Testis (tissue), 2 donors: ENCODE measurements at regions not wholly inside any gene's neighbourhood (a gene's known extent, or its start where the extent isn't known, plus 50 kb on each side); places are given as distances from the start of the nearest gene placed in this dataset.

Experiments used
- POLR2A ChIP-seq: fragments of 450-650 bp; IDR thresholded peaks from one replicate; pipeline ENCODE4 v1.6.1; 2017; ENCODE audit warnings: antibody characterized with exemption, mild to moderate bottlenecking, moderate library complexity
- TF ChIP-seq, protein P1 (sequence below), 3 experiments: fragments of 450-650 bp in 2 of 3; fragments of 200-600 bp in 1 of 3; sonication (generic) in 1 of 3; IDR thresholded peaks; one replicate each; pipeline ENCODE4 v1.5.1; 2016 to 2019; ENCODE audit warnings: antibody characterized with exemption in 3 of 3, mild to moderate bottlenecking in 2 of 3, moderate library complexity in 1 of 3

DNA sequence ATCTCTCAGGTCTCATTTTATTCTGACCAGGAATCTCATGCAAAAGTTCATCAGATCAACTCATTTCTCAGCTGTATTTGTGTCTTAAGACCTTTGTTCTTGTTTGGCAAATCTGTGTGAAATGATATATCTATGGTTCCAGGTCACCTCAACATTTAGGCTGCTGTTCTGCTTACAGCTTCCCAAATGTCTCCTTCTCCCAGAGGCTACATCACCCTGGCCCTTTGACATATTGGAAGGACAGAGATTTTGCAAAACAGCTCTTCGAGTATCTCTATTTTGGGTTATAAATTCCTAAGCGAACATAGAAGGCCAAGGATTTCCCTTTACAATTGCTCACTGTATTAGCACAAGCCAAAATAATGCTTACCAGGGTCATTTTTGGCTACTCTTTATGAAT, 57.5 kb upstream of the GIMD1 start:
- TF ChIP-seq POLR2A = no peak
- TF ChIP-seq, protein P1, sequence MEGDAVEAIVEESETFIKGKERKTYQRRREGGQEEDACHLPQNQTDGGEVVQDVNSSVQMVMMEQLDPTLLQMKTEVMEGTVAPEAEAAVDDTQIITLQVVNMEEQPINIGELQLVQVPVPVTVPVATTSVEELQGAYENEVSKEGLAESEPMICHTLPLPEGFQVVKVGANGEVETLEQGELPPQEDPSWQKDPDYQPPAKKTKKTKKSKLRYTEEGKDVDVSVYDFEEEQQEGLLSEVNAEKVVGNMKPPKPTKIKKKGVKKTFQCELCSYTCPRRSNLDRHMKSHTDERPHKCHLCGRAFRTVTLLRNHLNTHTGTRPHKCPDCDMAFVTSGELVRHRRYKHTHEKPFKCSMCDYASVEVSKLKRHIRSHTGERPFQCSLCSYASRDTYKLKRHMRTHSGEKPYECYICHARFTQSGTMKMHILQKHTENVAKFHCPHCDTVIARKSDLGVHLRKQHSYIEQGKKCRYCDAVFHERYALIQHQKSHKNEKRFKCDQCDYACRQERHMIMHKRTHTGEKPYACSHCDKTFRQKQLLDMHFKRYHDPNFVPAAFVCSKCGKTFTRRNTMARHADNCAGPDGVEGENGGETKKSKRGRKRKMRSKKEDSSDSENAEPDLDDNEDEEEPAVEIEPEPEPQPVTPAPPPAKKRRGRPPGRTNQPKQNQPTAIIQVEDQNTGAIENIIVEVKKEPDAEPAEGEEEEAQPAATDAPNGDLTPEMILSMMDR (IDR thresholded peaks at IDR 0.05) = no peak
